H1 (cell line): ENCODE measurements at regions not wholly inside any gene's neighbourhood (a gene's known extent, or its start where the extent isn't known, plus 50 kb on each side); places are given as distances from the start of the nearest gene placed in this dataset.
A peak's percentile ranks its signal among the peaks of the same experiment; 100 is the strongest.

Source experiments
- CTCF ChIA-PET: fragments of 300-600 bp; sonication (Branson Sonifier 250); formaldehyde crosslinking; loops from one replicate; lab custom pipeline; 2021; ENCODE audit not compliant: partially characterized antibody; lab: Charles Lee
- POLR2A ChIA-PET: fragments of 300-600 bp; sonication (Branson Sonifier 250); formaldehyde crosslinking; loops from one replicate; lab custom pipeline; 2021; ENCODE audit warnings: inconsistent platforms; ENCODE audit not compliant: partially characterized antibody; lab: Charles Lee
- DNase-seq, 2 experiments: peaks; one replicate each; pipeline versions ENCODE4 v3.0.0 to v3.0.0-alpha.2; 2010 to 2022; ENCODE audit warnings: low spot score in 2 of 2, low read depth in 1 of 2, mixed read lengths in 1 of 2
- FAIRE-seq: peaks from 2 replicates; lab custom pipeline; 2011; peaks lifted over from hg19 to GRCh38; lab: Jason Lieb, UNC
- H2AFZ ChIP-seq: 2 replicates; pipeline ENCODE4 v1.8.1; 2012; ENCODE audit warnings: low read length, inconsistent platforms
- H2AK5ac ChIP-seq: 2 replicates; pipeline ENCODE4 v1.6.1; 2013; ENCODE audit warnings: low read depth, low read length
- H2BK120ac ChIP-seq: replicated peaks from 2 replicates; pipeline ENCODE3; 2013; ENCODE audit warnings: low read depth, low read length, inconsistent platforms
- H2BK12ac ChIP-seq: 2 replicates; pipeline ENCODE4 v1.6.1; 2013; ENCODE audit warnings: low read depth, low read length
- H2BK15ac ChIP-seq: 2 replicates; pipeline ENCODE4 v1.6.1; 2013; ENCODE audit warnings: low read length
- H2BK20ac ChIP-seq: 2 replicates; pipeline ENCODE4 v1.6.1; 2013; ENCODE audit warnings: low read length
- H2BK5ac ChIP-seq: 2 replicates; pipeline ENCODE4 v1.6.1; 2013; ENCODE audit warnings: low read depth, low read length
- H3K14ac ChIP-seq: 2 replicates; pipeline ENCODE4 v1.6.1; 2013; ENCODE audit warnings: inconsistent platforms; ENCODE audit not compliant: insufficient read length
- H3K18ac ChIP-seq: 2 replicates; pipeline ENCODE4 v1.6.1; 2013; ENCODE audit warnings: low read length; ENCODE audit errors: extremely low read depth
- H3K23ac ChIP-seq: 2 replicates; pipeline ENCODE4 v1.6.1; 2013; ENCODE audit warnings: inconsistent platforms; ENCODE audit not compliant: insufficient read length
- H3K23me2 ChIP-seq: 2 replicates; pipeline ENCODE4 v1.6.1; 2013; ENCODE audit warnings: low read depth, low read length
- H3K27ac ChIP-seq: 2 replicates; pipeline ENCODE4 v1.6.1; 2011; ENCODE audit warnings: low read depth, low read length, inconsistent platforms
- H3K27me3 ChIP-seq, 4 experiments: replicated peaks in 1 of 4; 1 replicate in 1 of 4; 2 replicates in 3 of 4; pipeline versions ENCODE4 v1.6.1 to v1.8.1; 2011 to 2013; ENCODE audit warnings: low read length in 3 of 4, mild to moderate bottlenecking in 3 of 4, inconsistent platforms in 2 of 4, mixed read lengths in 2 of 4, moderate library complexity in 1 of 4; ENCODE audit not compliant: control insufficient read depth in 3 of 4, insufficient read depth in 3 of 4; ENCODE audit errors: extremely low read depth in 1 of 4
- H3K36me3 ChIP-seq, 4 experiments: 2 replicates each; pipeline versions ENCODE4 v1.6.1 to v1.8.1; 2011 to 2013; ENCODE audit warnings: mild to moderate bottlenecking in 4 of 4, low read length in 3 of 4, moderate library complexity in 2 of 4, control low read depth in 1 of 4, inconsistent platforms in 1 of 4; ENCODE audit not compliant: insufficient read depth in 4 of 4, control insufficient read depth in 2 of 4
- H3K4ac ChIP-seq: replicated peaks from 2 replicates; pipeline ENCODE3; 2013; ENCODE audit warnings: low read length, low read depth, mixed read lengths, inconsistent platforms; ENCODE audit not compliant: insufficient read length
- H3K4me1 ChIP-seq, 4 experiments: replicated peaks in 1 of 4; 1 replicate in 1 of 4; 2 replicates in 3 of 4; pipeline versions ENCODE4 v1.6.1 to v1.8.1; 2011 to 2013; ENCODE audit warnings: low read length in 3 of 4, inconsistent platforms in 2 of 4, mixed read lengths in 1 of 4; ENCODE audit not compliant: insufficient read depth in 4 of 4, control insufficient read depth in 3 of 4
- H3K4me2 ChIP-seq, 2 experiments: 2 replicates each; pipeline versions ENCODE4 v1.6.1 to v1.8.1; 2011 to 2013; ENCODE audit warnings: low read depth in 2 of 2, low read length in 2 of 2, control low read depth in 1 of 2, inconsistent platforms in 1 of 2, mild to moderate bottlenecking in 1 of 2; ENCODE audit not compliant: insufficient read depth in 1 of 2
- H3K4me3 ChIP-seq, 4 experiments: fragments of 200-600, 300-600 bp in 1 of 4; sonication (generic), shearing (Covaris generic), sonication (Bioruptor Twin) in 1 of 4; 2 replicates each; pipeline versions ENCODE4 v1.5.1 to v1.8.1; 2011 to 2016; ENCODE audit warnings: low read length in 4 of 4, low read depth in 3 of 4, control low read depth in 2 of 4, inconsistent platforms in 2 of 4, mild to moderate bottlenecking in 2 of 4, mixed read lengths in 1 of 4, moderate library complexity in 1 of 4; ENCODE audit not compliant: insufficient read depth in 2 of 4; ENCODE audit errors: extremely low read depth in 1 of 4
- H3K56ac ChIP-seq: replicated peaks from 2 replicates; pipeline ENCODE3; 2013; ENCODE audit warnings: low read depth, mild to moderate bottlenecking, mixed read lengths, low read length, inconsistent platforms; ENCODE audit not compliant: insufficient read length
- H3K79me1 ChIP-seq: 2 replicates; pipeline ENCODE4 v1.6.1; 2013; ENCODE audit warnings: low read depth, low read length, control low read depth
- H3K79me2 ChIP-seq, 2 experiments: 2 replicates each; pipeline versions ENCODE4 v1.6.1 to v1.8.1; 2012 to 2013; ENCODE audit warnings: low read length in 2 of 2, mild to moderate bottlenecking in 2 of 2, inconsistent platforms in 1 of 2; ENCODE audit not compliant: insufficient read depth in 2 of 2, control insufficient read depth in 1 of 2
- H3K9ac ChIP-seq, 4 experiments: replicated peaks in 1 of 4; 1 replicate in 1 of 4; 2 replicates in 3 of 4; pipeline versions ENCODE4 v1.6.1 to v1.8.1; 2011 to 2013; ENCODE audit warnings: low read depth in 3 of 4, low read length in 3 of 4, control low read depth in 2 of 4, mild to moderate bottlenecking in 2 of 4, moderate library complexity in 2 of 4, inconsistent platforms in 1 of 4; ENCODE audit errors: extremely low read depth in 1 of 4
- H3K9me3 ChIP-seq, 2 experiments: 2 replicates each; pipeline versions ENCODE4 v1.6.1 to v1.8.1; 2012 to 2013; ENCODE audit warnings: mild to moderate bottlenecking in 2 of 2, moderate library complexity in 2 of 2, control low read depth in 1 of 2, inconsistent platforms in 1 of 2, low read depth in 1 of 2, low read length in 1 of 2, mixed read lengths in 1 of 2; ENCODE audit not compliant: insufficient read depth in 2 of 2
- H4K20me1 ChIP-seq, 2 experiments: replicated peaks in 1 of 2; 2 replicates each; pipeline versions ENCODE3 to v1.8.1; 2011 to 2013; ENCODE audit warnings: inconsistent platforms in 2 of 2, low read length in 2 of 2, mild to moderate bottlenecking in 1 of 2; ENCODE audit not compliant: insufficient read depth in 2 of 2, control insufficient read depth in 1 of 2
- H4K5ac ChIP-seq: 2 replicates; pipeline ENCODE4 v1.6.1; 2013; ENCODE audit warnings: low read length, low read depth, mixed read lengths, inconsistent platforms; ENCODE audit not compliant: insufficient read length
- H4K8ac ChIP-seq: 2 replicates; pipeline ENCODE4 v1.8.0; 2013; ENCODE audit warnings: mild to moderate bottlenecking, moderate library complexity, low read length, inconsistent platforms; ENCODE audit not compliant: insufficient read depth; ENCODE audit errors: extremely low read depth
- H4K91ac ChIP-seq: replicated peaks from 2 replicates; pipeline ENCODE3; 2013; ENCODE audit warnings: low read length, mixed read lengths, inconsistent platforms; ENCODE audit not compliant: insufficient read length
- RAD21 ChIP-seq, 2 experiments: IDR thresholded peaks in 1 of 2; conservative IDR thresholded peaks in 1 of 2; 2 replicates each; pipeline ENCODE4 v1.6.1; 2011; ENCODE audit warnings: low read depth in 2 of 2, low read length in 2 of 2, improper control_type of control experiment in 1 of 2, inconsistent platforms in 1 of 2, mild to moderate bottlenecking in 1 of 2, moderate library complexity in 1 of 2
- WGBS, 2 experiments: shearing (Covaris generic) in 1 of 2; methylation state at CpG; one replicate each; pipeline versions ENCODE4 v1.1.6 to v1.1.7; 2013 to 2015; ENCODE audit warnings: low lambda C conversion rate in 2 of 2, mixed read lengths in 2 of 2, inconsistent platforms in 1 of 2, low coverage in 1 of 2, missing lambda C conversion rate in 1 of 2; ENCODE audit not compliant: insufficient replicate concordance in 2 of 2, insufficient coverage in 1 of 2, insufficient read length in 1 of 2; ENCODE audit errors: extremely low coverage in 1 of 2, missing lambda C conversion rate in 1 of 2; 5-methylcytosine and 5-hydroxymethylcytosine counted together

- Histone ChIP-seq H3K23ac (no peak overlapping the region), H2BK12ac (no peak overlapping the region), H2BK20ac (no peak overlapping the region), H3K4ac (no peak overlapping the region), H3K14ac (no peak overlapping the region), H2BK5ac (no peak overlapping the region), H3K9me3 (no peaks in the 10 kb centered on the region), H3K18ac (no peak overlapping the region), H3K4me3 (no peak overlapping the region), H3K4me1 (no peaks in the 10 kb centered on the region), H4K5ac (no peak overlapping the region), H3K27ac (no peak overlapping the region), H3K23me2 (no peaks in the 10 kb centered on the region; the same call in 1 of the 2 replicates), H3K27me3 (no peaks in the 10 kb centered on the region), H3K79me2 (no peaks in the 10 kb centered on the region), H2BK120ac (no peak overlapping the region), H2BK15ac (no peak overlapping the region), H3K9ac (no peak overlapping the region), H2AFZ (no peak overlapping the region), H3K56ac (no peak overlapping the region), H3K4me2 (no peak overlapping the region), H3K36me3 (no peaks in the 10 kb centered on the region), H2AK5ac (no peak overlapping the region), H3K79me1 (no peaks in the 10 kb centered on the region), H4K8ac (no peak overlapping the region), H4K91ac (no peak overlapping the region), H4K20me1 (no peaks in the 10 kb centered on the region)
- FAIRE-seq (no peak), DNase-seq (no peak)
- ChIA-PET POLR2A (no interaction called here), CTCF (no interaction called here)
- 96% methylated on average over 4 of the region's 4 CpGs; no CpG with 5 or more reads in 1 of the 2 experiments for WGBS, 2 experiments
- TF ChIP-seq RAD21 (IDR thresholded peaks at IDR 0.05 in 1 of 2, conservative IDR thresholded peaks at IDR 0.05 in 1 of 2; ENCODE audit: low read depth in 2 of 2, low read length in 2 of 2): 0 out of 4 replicates have a peak, but pooled peaks of 1 of the 2 experiments have one; percentile 13
Observed at GRCh38 chr4:63464393-63464792, 944.9 kb downstream of the TECRL start.
